ENCODE measurements at regions not wholly inside any gene's neighbourhood (a gene's known extent, or its start where the extent isn't known, plus 50 kb on each side); places are given as distances from the start of the nearest gene placed in this dataset.

DNA sequence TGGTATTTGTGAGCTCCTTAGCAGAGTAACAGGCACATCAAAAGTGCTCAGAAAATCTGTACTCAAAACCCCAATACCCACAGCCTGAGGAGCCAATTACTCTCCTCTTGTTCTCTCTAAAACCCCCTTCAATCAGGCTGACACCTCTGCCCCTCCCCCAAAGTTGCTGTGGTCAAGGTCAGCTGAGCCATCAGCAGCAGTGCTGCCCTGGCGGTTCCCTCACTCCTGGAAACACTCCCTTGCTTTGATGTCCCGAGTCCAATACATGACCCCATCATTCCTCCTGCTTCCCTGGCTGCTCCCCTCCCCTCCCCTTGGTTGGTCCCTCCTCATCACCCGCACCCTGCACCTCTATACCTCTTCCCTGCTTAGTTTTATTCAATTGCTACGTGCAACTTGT is 57.2 kb upstream of the C14orf132 start:
- Histone ChIP-seq H3K4me3 (no peak overlapping the region), H3K9me3 (no peaks in the 10 kb centered on the region), H3K4me2 (no peak overlapping the region), H3K27ac (no peak overlapping the region), H3K4me1 (no peaks in the 10 kb centered on the region)
- 8% methylated on average over 4 of the region's 4 CpGs for WGBS (ENCODE audit: missing lambda C conversion rate)
- POLR2A ChIA-PET, result no interaction called here
- no peak for ATAC-seq
- CTCF ChIA-PET, result interaction anchor here (1.6 to 8.0 kb wide), 2 partner anchors 12 to 117 kb away, joined by 3 to 46 read pairs; no protein-coding TSS in a partner anchor
- no peak for TF ChIP-seq HOXA7 (CRISPR knock-in tag; IDR thresholded peaks at IDR 0.05)
- TF ChIP-seq MAFK (IDR thresholded peaks at IDR 0.05; ENCODE audit: partially characterized antibody), result no peak
- no peak for DNase-seq (ENCODE audit: low read depth in 1 of 2, low spot score in 1 of 2)
- FAIRE-seq, result no peak

GRCh38 chr14:95984206-95984605 is 55.0 kb upstream of the C14orf132 start:
- CTCF ChIA-PET, result interaction anchor here (2.2 to 8.0 kb wide), 2 partner anchors 10 to 14 kb away, joined by 10 to 46 read pairs; no protein-coding TSS in a partner anchor
- POLR2A ChIA-PET, result no interaction called here
- TF ChIP-seq HOXB5 (CRISPR knock-in tag; IDR thresholded peaks at IDR 0.05) (no peak), MAX (IDR thresholded peaks at IDR 0.05) (no peak), EHF (CRISPR knock-in tag; IDR thresholded peaks at IDR 0.05) (no peak), CEBPB (IDR thresholded peaks at IDR 0.05) (no peak), SREBF2 (IDR thresholded peaks at IDR 0.05) (no peak), HOXB13 (CRISPR knock-in tag; IDR thresholded peaks at IDR 0.05; ENCODE audit: low read depth) (no peak), PBX3 (IDR thresholded peaks at IDR 0.05) (no peak), HDAC2 (IDR thresholded peaks at IDR 0.05) (no peak), CBX8 (IDR thresholded peaks at IDR 0.05) (no peak), NFE2L2 (conservative IDR thresholded peaks at IDR 0.05; ENCODE audit: low read length) (no peak), TFCP2L1 (CRISPR knock-in tag; IDR thresholded peaks at IDR 0.05) (no peak), GATA3 (IDR thresholded peaks at IDR 0.05; ENCODE audit: borderline replicate concordance) (no peak), KDM1A (IDR thresholded peaks at IDR 0.05; ENCODE audit: low read depth) (no peak), FOSB (CRISPR knock-in tag; IDR thresholded peaks at IDR 0.05) (no peak), MAFK (IDR thresholded peaks at IDR 0.05; ENCODE audit: partially characterized antibody) (no peak), FOXS1 (CRISPR knock-in tag; IDR thresholded peaks at IDR 0.05) (no peak), TP53 (CRISPR knock-in tag; IDR thresholded peaks at IDR 0.05) (no peak), BHLHE40 (IDR thresholded peaks at IDR 0.05; ENCODE audit: low read depth, low read length) (no peak)
- TF ChIP-seq, protein P1, sequence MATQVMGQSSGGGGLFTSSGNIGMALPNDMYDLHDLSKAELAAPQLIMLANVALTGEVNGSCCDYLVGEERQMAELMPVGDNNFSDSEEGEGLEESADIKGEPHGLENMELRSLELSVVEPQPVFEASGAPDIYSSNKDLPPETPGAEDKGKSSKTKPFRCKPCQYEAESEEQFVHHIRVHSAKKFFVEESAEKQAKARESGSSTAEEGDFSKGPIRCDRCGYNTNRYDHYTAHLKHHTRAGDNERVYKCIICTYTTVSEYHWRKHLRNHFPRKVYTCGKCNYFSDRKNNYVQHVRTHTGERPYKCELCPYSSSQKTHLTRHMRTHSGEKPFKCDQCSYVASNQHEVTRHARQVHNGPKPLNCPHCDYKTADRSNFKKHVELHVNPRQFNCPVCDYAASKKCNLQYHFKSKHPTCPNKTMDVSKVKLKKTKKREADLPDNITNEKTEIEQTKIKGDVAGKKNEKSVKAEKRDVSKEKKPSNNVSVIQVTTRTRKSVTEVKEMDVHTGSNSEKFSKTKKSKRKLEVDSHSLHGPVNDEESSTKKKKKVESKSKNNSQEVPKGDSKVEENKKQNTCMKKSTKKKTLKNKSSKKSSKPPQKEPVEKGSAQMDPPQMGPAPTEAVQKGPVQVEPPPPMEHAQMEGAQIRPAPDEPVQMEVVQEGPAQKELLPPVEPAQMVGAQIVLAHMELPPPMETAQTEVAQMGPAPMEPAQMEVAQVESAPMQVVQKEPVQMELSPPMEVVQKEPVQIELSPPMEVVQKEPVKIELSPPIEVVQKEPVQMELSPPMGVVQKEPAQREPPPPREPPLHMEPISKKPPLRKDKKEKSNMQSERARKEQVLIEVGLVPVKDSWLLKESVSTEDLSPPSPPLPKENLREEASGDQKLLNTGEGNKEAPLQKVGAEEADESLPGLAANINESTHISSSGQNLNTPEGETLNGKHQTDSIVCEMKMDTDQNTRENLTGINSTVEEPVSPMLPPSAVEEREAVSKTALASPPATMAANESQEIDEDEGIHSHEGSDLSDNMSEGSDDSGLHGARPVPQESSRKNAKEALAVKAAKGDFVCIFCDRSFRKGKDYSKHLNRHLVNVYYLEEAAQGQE (IDR thresholded peaks at IDR 0.05), result no peak
- Histone ChIP-seq H3K4me1 (no peaks in the 10 kb centered on the region), H3K4me3 (no peak overlapping the region), H3K9me3 (no peaks in the 10 kb centered on the region), H3K27ac (no peak overlapping the region), H3K4me2 (no peak overlapping the region)
- ATAC-seq, result no peak
- WGBS (ENCODE audit: missing lambda C conversion rate), result 21% methylated on average over 2 of the region's 2 CpGs
- no peak for FAIRE-seq
- no peak for DNase-seq (ENCODE audit: low read depth in 1 of 2, low spot score in 1 of 2)
